AG09309 (cell line): ENCODE measurements at regions not wholly inside any gene's neighbourhood (a gene's known extent, or its start where the extent isn't known, plus 50 kb on each side); places are given as distances from the start of the nearest gene placed in this dataset.

ENCODE experiments used
- DNase-seq: peaks from one replicate; pipeline ENCODE4 v3.0.0-alpha.2; 2010; ENCODE audit warnings: low read depth
- H3K4me3 ChIP-seq: 2 replicates; pipeline ENCODE4 v1.5.1; 2011; ENCODE audit warnings: mild to moderate bottlenecking, low read depth, low read length, moderate library complexity; ENCODE audit not compliant: control insufficient read depth
- CTCF ChIP-seq: IDR thresholded peaks from 2 replicates; pipeline ENCODE4 v1.5.1; 2011; ENCODE audit warnings: mild to moderate bottlenecking, low read depth, low read length, inconsistent platforms; ENCODE audit not compliant: insufficient read depth, control insufficient read depth; ENCODE audit errors: missing control alignments

GRCh38 chr1:87173231-87173630, 155.4 kb upstream of the LMO4 start:
- no peak for DNase-seq
- H3K4me3 ChIP-seq: no peak overlapping the region
- TF ChIP-seq CTCF: no peak

DNA sequence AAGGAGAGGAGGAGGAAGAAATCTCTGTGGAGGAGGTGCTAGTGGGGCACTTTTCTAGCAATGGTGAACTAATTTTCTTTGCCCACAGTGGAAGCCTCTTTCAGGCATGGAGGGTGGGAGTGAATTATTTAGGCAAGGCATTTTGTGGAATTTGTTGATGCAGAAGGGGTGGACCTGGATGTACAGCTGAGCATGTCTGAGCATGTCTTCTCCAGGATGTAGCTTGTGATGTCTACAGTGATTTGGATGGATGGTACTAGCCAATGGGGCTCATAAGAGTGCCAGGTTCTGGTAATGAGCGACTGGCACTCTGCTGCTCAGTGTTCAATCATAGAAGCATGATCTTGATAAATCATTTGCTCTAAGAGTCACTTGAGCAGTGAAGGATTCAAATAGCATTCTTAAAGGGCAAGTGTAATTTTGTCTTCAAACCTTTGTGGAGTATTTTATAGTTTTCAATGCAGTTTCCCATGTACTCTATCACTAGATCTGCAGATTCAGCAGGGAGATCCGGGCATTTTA, 153.9 kb upstream of the LMO4 start:
- no peak for DNase-seq
- TF ChIP-seq CTCF: no peak
- H3K4me3 ChIP-seq: no peak overlapping the region

DNA sequence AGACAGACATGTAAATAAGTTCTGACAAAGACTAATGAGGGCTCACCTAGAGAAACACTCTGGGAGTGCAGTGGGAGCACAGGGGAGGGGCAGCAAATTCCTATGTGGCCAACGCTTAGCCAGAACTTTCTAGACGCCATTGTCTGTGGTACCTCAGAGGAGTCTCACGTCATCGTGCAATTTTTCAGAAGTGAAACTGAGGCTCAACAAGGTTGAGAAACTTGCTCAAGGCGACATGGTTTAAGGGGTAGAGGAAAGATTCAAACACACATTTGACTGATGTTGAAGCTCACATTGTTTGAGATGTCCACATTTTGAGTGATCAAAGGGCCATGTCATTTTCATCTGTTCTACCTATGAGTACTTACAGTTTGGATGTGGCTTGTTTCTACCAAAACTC, 152.6 kb upstream of the LMO4 start:
- no peak for DNase-seq
- no peak for TF ChIP-seq CTCF
- no peak overlapping the region for H3K4me3 ChIP-seq

GRCh38 chr1:87176514-87176913, 152.2 kb upstream of the LMO4 start:
- TF ChIP-seq CTCF: no peak
- no peak overlapping the region for H3K4me3 ChIP-seq
- DNase-seq: no peak

DNA sequence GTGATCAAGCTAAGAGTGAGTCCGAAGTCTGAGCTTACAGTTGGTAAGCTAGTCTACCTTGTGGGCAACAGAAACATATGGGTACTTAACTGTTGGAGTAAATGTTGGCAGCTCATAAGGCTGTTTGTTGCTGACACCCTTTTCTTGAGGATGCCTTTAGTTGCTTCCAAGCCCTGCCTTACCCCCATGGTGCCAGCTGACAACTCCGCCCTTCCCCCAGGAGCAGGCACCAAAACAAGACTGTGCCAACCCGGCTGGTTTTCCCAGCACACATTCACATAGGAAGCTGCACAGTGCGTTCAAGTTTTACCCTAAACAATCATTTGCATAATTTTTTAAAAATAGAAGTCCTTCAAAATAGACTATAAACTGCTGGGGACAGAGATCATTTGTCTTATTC, 150.2 kb upstream of the LMO4 start:
- no peak overlapping the region for H3K4me3 ChIP-seq
- no peak for DNase-seq
- no peak for TF ChIP-seq CTCF

DNA sequence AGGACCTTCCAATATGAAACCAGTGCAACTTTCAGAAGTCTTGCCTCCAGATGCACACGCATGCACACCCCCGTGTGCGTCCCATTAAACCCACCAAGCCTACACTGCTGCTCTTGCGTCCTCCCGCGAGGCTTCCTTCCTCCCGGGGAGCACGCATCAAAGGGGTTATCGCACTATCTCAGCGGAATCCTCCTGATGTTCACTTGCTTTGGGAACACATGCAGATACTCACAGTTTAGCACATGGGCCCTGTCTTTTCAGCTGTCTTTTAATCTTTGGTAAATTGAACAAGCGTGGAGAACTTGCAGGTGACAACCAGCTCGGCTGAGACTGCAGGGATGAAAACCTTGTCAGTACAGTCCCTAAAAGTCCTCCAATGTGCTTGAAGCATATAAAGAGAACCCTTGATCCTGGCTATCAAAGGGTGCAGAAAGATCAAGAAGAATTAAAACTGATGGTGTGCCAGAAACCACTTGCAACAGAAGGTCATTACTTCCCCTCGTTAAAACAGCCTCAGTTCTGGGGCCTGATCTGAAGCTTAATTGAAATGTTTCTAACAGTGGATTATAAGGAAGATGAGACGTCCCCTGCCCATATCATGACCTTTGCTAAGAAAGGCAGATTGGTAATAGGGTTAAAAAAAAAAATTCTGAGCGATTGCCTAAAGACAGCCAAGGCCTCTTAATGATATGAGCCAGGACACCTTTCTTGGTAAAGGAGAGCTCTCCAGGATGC, 149.4 kb upstream of the LMO4 start:
- no peak overlapping the region for H3K4me3 ChIP-seq
- DNase-seq: no peak
- no peak for TF ChIP-seq CTCF
